Activated B cell treated with CpG ODN at 0.5 μM for 24 hours (primary cell): ENCODE measurements at regions not wholly inside any gene's neighbourhood (a gene's known extent, or its start where the extent isn't known, plus 50 kb on each side); places are given as distances from the start of the nearest gene placed in this dataset.

Source experiments
- ATAC-seq: fragments of 200-7000 bp; cut with Tn5 transposase; one replicate; pipeline ENCODE4 v1.10.0; 2021; ENCODE audit warnings: low read depth, mild to moderate bottlenecking, moderate library complexity
- CTCF ChIA-PET: fragments of 350-600 bp; sonication (Branson Sonifier 250); formaldehyde crosslinking; loops from one replicate; lab custom pipeline; 2021; ENCODE audit warnings: antibody characterized with exemption; lab: Charles Lee
- POLR2A ChIA-PET: fragments of 350-600 bp; sonication (Branson Sonifier 250); formaldehyde crosslinking; loops from one replicate; lab custom pipeline; 2021; ENCODE audit warnings: antibody characterized with exemption; lab: Charles Lee
- DNase-seq: peaks from one replicate; pipeline ENCODE4 v3.0.0; 2022
- H3K27ac Mint-ChIP-seq: one replicate; pipeline ENCODE4 v1.8.0; 2020; ENCODE audit warnings: mixed read lengths
- H3K27me3 Mint-ChIP-seq: one replicate; pipeline ENCODE4 v1.8.0; 2021; ENCODE audit warnings: mixed read lengths
- H3K36me3 Mint-ChIP-seq: one replicate; pipeline ENCODE4 v1.8.0; 2021; ENCODE audit warnings: low read depth, mixed read lengths
- H3K4me1 Mint-ChIP-seq: one replicate; pipeline ENCODE4 v1.8.0; 2021; ENCODE audit warnings: mixed read lengths
- H3K4me3 Mint-ChIP-seq: one replicate; pipeline ENCODE4 v1.8.0; 2020; ENCODE audit warnings: mild to moderate bottlenecking, mixed read lengths
- H3K9me3 Mint-ChIP-seq: one replicate; pipeline ENCODE4 v1.8.0; 2020; ENCODE audit warnings: mixed read lengths
- CTCF ChIP-seq: fragments of 200-600 bp; IDR thresholded peaks from one replicate; pipeline ENCODE4 v1.8.0; 2022; ENCODE audit warnings: antibody characterized with exemption, mild to moderate bottlenecking
- intact Hi-C: fragments of 100-400 bp; cut with micrococcal nuclease; formaldehyde crosslinking; loops from one replicate; pipeline ENCODE4 v1.15.1; 2024

GRCh38 chr18:77677536-77677935 is 427.9 kb downstream of the GALR1 start:
- CTCF ChIA-PET, result no interaction called here
- no peak for TF ChIP-seq CTCF
- no peak overlapping the region for H3K27ac Mint-ChIP-seq
- intact Hi-C loops, result no loop called here
- H3K9me3 Mint-ChIP-seq, result no peaks in the 10 kb centered on the region
- H3K4me1 Mint-ChIP-seq, result no peaks in the 10 kb centered on the region
- no peaks in the 10 kb centered on the region for H3K36me3 Mint-ChIP-seq
- H3K27me3 Mint-ChIP-seq, result no peaks in the 10 kb centered on the region
- POLR2A ChIA-PET, result no interaction called here
- ATAC-seq, result no peak
- DNase-seq, result no peak
- no peak overlapping the region for H3K4me3 Mint-ChIP-seq

GRCh38 chr18:77679869-77680268 is 430.2 kb downstream of the GALR1 start:
- no peak for TF ChIP-seq CTCF
- no peak overlapping the region for H3K4me3 Mint-ChIP-seq
- no peaks in the 10 kb centered on the region for H3K36me3 Mint-ChIP-seq
- no peaks in the 10 kb centered on the region for H3K27me3 Mint-ChIP-seq
- intact Hi-C loops, result no loop called here
- H3K4me1 Mint-ChIP-seq, result no peaks in the 10 kb centered on the region
- no peak for DNase-seq
- no peak for ATAC-seq
- no peaks in the 10 kb centered on the region for H3K9me3 Mint-ChIP-seq
- POLR2A ChIA-PET, result no interaction called here
- CTCF ChIA-PET, result no interaction called here
- H3K27ac Mint-ChIP-seq, result no peak overlapping the region

GRCh38 chr18:77700051-77700450 is 450.4 kb downstream of the GALR1 start:
- H3K36me3 Mint-ChIP-seq, result no peaks in the 10 kb centered on the region

GRCh38 chr18:77701977-77702376 is 452.3 kb downstream of the GALR1 start:
- ATAC-seq (no peak), DNase-seq (no peak)
- ChIA-PET CTCF (no interaction called here), POLR2A (no interaction called here)
- Mint-ChIP-seq H3K27me3 (peaks cover 10% of the 10 kb centered on the region), H3K4me1 (no peaks in the 10 kb centered on the region), H3K9me3 (no peaks in the 10 kb centered on the region), H3K36me3 (no peaks in the 10 kb centered on the region), H3K4me3 (no peak overlapping the region), H3K27ac (no peak overlapping the region)
- no peak for TF ChIP-seq CTCF
- intact Hi-C loops, result loop anchor here (1.0 to 5.0 kb wide), 3 partner anchors 702 to 900 kb away; no protein-coding TSS in a partner anchor

More at GRCh38 chr18:77700051-77700450, 450.4 kb downstream of the GALR1 start:
- ChIA-PET POLR2A (no interaction called here), CTCF (no interaction called here)
- no peaks in the 10 kb centered on the region for H3K4me1 Mint-ChIP-seq
- no peak overlapping the region for H3K27ac Mint-ChIP-seq
- no peak for TF ChIP-seq CTCF
- DNase-seq (no peak), ATAC-seq (no peak)
- intact Hi-C loops, result loop anchor here (5.0 kb wide), 1 partner anchor 778 kb away; no protein-coding TSS in a partner anchor
- no peaks in the 10 kb centered on the region for H3K9me3 Mint-ChIP-seq
- peaks cover 10% of the 10 kb centered on the region for H3K27me3 Mint-ChIP-seq
- H3K4me3 Mint-ChIP-seq, result no peak overlapping the region

GRCh38 chr18:77702686-77703085 is 453.0 kb downstream of the GALR1 start:
- Mint-ChIP-seq H3K36me3 (no peaks in the 10 kb centered on the region), H3K9me3 (no peaks in the 10 kb centered on the region), H3K27ac (no peak overlapping the region), H3K4me1 (no peaks in the 10 kb centered on the region), H3K27me3 (peaks cover 10% of the 10 kb centered on the region), H3K4me3 (no peak overlapping the region)
- ATAC-seq, result no peak
- ChIA-PET POLR2A (no interaction called here), CTCF (no interaction called here)
- DNase-seq, result no peak
- TF ChIP-seq CTCF, result no peak
- intact Hi-C loops, result loop anchor here (1.0 to 5.0 kb wide), 3 partner anchors 702 to 900 kb away; no protein-coding TSS in a partner anchor
